GM18499 (cell line): ENCODE measurements at regions not wholly inside any gene's neighbourhood (a gene's known extent, or its start where the extent isn't known, plus 50 kb on each side); places are given as distances from the start of the nearest gene placed in this dataset.

Experiments
- ATAC-seq: cut with Tn5 transposase; IDR thresholded peaks from one replicate; pipeline ENCODE4 v1.9.1; 2021; ENCODE audit warnings: moderate number of reproducible peaks; ENCODE audit not compliant: insufficient read depth, unreplicated experiment

- no peak for ATAC-seq
These were observed 252.9 kb upstream of the SOX2 start for GRCh38 chr3:181458857-181459256.

- no peak for ATAC-seq
These were observed 254.0 kb upstream of the SOX2 start for GRCh38 chr3:181457756-181458155.

- ATAC-seq = no peak
These were observed 254.5 kb upstream of the SOX2 start for GRCh38 chr3:181457190-181457589.

GRCh38 chr3:181455276-181455675 lies 256.4 kb upstream of the SOX2 start:
- no peak for ATAC-seq

- no peak for ATAC-seq
These were observed 257.2 kb upstream of the SOX2 start for GRCh38 chr3:181454451-181455027.

- no peak for ATAC-seq
These were observed 265.0 kb upstream of the SOX2 start for GRCh38 chr3:181446741-181447140.

- no peak for ATAC-seq
These were observed 269.7 kb upstream of the SOX2 start for GRCh38 chr3:181442066-181442465.

GRCh38 chr3:181432992-181433391 lies 278.7 kb upstream of the SOX2 start:
- no peak for ATAC-seq

- no peak for ATAC-seq
These were observed 280.0 kb upstream of the SOX2 start for GRCh38 chr3:181431748-181432147.

- ATAC-seq = no peak
These were observed 286.7 kb upstream of the SOX2 start for GRCh38 chr3:181425074-181425473.

GRCh38 chr3:181418233-181418632 lies 293.5 kb upstream of the SOX2 start:
- no peak for ATAC-seq

- no peak for ATAC-seq
These were observed 294.0 kb upstream of the SOX2 start for GRCh38 chr3:181417748-181418147.

GRCh38 chr3:181410870-181411269 lies 300.9 kb upstream of the SOX2 start:
- no peak for ATAC-seq

GRCh38 chr3:181403876-181404660 lies 307.7 kb upstream of the SOX2 start:
- no peak for ATAC-seq

- no peak for ATAC-seq
These were observed 309.4 kb upstream of the SOX2 start for GRCh38 chr3:181402347-181402746.

GRCh38 chr3:181384970-181385369 lies 326.8 kb upstream of the SOX2 start:
- no peak for ATAC-seq

- ATAC-seq = no peak
These were observed 328.0 kb upstream of the SOX2 start for GRCh38 chr3:181383760-181384159.

GRCh38 chr3:181383201-181383600 lies 328.5 kb upstream of the SOX2 start:
- no peak for ATAC-seq

GRCh38 chr3:181382656-181383055 lies 329.1 kb upstream of the SOX2 start:
- no peak for ATAC-seq

- no peak for ATAC-seq
These were observed 332.4 kb upstream of the SOX2 start for GRCh38 chr3:181379278-181379677.

GRCh38 chr3:181369637-181370036 lies 342.1 kb upstream of the SOX2 start:
- no peak for ATAC-seq

GRCh38 chr3:181363231-181363630 lies 348.5 kb upstream of the SOX2 start:
- no peak for ATAC-seq
